ENCODE measurements at regions not wholly inside any gene's neighbourhood (a gene's known extent, or its start where the extent isn't known, plus 50 kb on each side); places are given as distances from the start of the nearest gene placed in this dataset.

GRCh38 chr2:45134014-45134413 lies 124.8 kb upstream of the SIX2 start:
- DNase-seq: no peak

GRCh38 chr2:45132551-45132950 lies 123.3 kb upstream of the SIX2 start:
- DNase-seq: no peak

DNA sequence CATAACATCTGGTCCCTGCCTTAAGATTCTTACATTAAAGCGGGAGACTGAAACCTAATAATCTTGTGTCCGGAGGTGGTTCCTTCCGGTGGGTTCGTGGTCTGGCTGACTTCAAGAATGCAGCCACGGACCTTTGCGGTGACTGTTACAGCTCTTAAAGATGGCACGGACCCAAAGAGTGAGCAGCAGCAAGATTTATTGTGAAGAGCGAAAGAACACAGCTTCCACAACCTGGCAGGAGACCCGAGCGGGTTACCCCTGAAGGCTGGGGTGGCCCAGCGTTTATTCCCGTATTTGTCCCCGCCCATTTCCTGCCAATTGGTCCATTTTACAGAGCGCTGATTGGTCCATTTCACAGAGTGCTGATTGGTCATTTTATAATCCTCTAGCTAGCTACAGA lies 122.3 kb upstream of the SIX2 start:
- no peak for DNase-seq

- DNase-seq: no peak
Observed at GRCh38 chr2:45130736-45131135, 121.5 kb upstream of the SIX2 start.

GRCh38 chr2:45128580-45128997 lies 119.3 kb upstream of the SIX2 start:
- DNase-seq: no peak

DNA sequence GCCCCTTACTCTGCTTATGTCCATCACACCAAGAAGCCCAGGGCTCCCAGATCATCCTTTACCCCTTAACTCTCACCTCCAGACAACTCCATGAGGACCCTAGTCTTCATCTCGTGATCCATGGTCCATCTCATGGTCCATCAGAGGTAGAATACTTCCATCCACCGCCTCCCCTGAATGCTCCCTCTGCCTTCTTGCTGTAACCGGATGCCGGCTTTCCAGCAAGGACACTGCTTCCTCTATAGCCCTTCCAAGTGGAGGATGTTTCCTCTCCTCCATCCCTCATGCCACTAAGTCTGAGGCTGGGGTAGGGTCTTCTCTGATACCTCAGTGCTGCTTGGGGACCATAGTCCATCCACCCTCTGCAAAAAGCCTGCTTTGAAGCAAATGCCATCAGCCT lies 118.6 kb upstream of the SIX2 start:
- no peak for DNase-seq

DNA sequence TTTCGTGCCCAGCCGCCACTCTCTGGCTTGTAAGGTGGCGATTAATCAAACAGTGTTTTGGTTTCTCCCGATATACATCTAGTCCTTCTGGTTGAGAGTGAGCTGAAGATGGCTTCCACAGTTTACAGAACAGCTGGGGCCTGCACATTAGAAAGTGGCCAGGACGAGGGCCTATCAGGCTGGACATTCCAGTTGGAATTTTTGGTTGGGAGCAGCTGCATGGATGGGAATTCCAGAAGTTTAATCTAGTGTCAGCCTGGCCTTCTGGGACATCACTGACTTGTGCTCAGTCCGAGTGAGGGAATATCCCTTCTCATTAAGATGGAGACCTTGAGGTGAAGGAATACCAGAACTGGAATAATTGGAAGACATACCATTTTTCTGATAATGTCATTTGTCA lies 118.1 kb upstream of the SIX2 start:
- DNase-seq: no peak

DNA sequence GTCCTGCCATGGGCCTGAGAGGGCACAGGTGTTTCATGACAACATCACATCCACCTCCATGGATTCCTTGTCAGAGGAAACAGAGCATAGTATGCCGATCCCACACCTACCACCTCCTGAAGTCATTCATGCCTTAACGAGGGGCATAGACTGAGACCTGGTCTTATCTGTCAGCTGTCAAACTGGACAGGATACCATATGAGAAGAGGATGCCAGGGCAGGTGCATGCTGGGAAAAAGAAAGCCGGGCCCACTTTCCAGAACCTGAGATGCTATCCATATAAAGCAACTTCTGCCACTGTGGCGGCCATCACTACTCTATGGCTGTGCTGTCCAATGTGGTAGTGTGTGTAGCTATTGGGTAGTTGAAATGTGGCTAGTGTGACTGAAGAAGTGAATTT lies 116.0 kb upstream of the SIX2 start:
- no peak for DNase-seq

DNA sequence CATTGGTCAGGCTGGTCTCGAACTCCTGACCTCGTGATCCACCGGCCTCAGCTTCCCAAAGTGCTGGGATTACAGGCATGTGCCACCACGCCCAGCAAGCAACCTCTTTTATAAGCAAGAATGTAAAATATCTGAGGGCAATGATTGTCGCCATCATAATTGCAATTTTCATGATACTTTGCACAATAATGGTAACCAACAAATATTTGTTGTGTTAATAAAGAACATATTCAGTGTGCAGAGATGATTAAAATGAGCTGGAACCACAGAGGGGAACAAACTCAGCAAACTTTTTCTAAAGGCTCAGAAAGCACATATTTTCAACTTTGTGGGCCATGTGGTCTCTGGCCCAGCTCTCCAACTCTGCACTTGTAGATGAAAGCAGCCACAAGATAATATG lies 115.2 kb upstream of the SIX2 start:
- DNase-seq: no peak

GRCh38 chr2:45123521-45124191 lies 114.4 kb upstream of the SIX2 start:
- no peak for DNase-seq

DNA sequence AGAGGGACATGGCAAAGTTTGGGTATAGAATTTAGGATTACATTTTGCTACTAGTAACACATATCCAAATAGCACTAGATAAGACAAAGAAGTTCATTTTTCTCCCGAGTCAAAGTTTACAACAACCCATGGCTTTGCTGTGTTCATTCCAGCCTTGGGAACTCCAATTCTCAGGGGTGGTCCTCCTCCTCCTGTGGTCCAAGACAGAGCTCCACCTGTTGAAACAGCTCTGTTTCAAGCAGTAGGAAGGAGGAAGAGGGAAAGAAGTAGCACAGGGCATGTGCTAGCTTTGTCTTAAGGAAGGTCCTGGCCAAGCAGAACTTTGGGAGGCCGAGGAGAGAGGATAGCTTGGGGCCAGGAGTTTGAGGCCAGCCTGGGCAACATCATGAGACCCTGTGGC lies 113.8 kb upstream of the SIX2 start:
- DNase-seq: no peak

DNA sequence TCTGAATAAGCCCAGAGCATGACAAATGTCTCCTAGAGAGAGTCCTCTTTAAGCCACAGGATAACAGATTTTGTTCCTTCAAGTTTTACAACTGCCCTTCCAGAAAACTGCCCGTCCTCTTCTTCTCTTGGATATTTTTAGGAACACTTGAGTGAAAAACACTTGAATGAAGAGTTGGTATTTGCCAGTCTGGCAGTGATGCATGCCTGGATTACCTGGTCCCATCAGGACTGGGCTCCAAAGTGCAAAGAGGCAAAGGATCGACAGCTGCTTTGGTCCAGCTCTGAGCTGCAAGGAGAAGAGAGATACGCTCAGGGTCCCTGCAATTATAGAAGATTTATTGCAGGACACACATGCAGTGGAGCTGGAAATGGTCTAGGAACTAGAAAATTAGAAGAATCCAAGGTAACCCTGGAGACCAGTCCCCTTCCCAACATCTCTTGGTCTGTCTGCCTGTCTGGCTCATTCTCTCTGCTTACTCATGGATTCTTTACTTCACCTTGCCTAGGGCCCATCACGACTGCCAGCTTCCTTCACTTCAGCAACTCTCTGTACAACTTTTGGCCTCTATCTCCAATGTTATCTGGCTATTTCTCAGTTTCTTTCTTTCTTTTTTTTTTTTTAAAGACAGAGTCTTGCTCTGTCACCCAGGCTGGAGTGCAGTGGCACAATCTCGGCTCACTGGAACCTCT lies 112.1 kb upstream of the SIX2 start:
- DNase-seq: no peak

DNA sequence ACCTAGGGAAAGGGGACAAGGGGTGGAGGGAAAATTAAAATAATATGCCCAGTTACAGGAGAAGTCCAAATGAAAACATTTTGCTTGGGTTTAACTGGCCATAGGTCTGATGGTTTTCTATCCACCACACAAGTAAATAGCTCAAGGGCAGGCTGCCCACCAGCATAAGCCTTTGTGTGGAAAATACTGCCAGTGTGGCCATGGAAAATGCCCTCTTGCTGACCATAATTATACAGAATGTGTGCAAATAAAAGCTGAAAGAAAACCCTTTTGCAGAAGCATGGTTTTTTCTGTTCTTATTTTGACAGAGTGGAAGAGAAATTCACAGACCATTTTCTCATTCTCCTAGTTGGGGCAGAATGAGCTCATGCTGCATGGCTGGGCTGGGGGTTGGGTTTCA lies 111.3 kb upstream of the SIX2 start:
- no peak for DNase-seq

DNA sequence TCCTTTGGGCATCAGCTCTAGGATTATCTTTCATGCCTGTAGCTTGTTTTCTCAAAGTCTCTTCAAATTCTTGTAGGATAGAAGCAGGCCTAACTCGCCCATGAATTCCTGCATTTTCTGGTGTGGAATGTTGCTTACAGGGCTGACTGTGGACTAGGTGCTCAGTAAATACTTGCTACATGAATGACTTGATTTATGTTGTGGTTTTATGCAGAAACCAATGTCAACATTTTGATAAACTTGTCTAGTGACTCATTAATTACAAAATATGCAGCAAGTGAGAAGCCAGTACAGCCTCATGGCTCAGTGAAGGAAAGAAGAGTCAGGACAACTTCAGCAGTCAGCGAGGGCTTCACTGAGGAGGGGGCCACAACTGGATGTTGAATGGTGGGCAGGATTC lies 110.6 kb upstream of the SIX2 start:
- DNase-seq: no peak

DNA sequence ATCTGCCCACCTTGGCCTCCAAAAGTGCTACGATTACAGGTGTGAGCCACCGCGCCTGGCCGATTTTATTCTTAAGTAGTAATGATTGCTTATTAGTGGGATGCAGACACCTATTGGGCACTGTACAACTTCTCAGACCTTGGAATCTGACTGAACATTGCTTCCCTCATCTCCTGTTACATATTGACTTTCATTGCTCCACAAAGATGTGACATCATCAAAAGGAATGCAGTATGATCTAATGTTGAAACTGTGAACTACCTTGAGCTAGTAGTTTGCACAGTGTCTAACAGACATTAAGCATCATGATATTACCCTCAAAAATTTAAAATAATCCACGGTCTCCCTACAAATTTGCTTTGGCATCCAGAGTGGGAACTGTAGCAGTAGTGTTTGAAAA lies 109.8 kb upstream of the SIX2 start:
- DNase-seq: no peak

DNA sequence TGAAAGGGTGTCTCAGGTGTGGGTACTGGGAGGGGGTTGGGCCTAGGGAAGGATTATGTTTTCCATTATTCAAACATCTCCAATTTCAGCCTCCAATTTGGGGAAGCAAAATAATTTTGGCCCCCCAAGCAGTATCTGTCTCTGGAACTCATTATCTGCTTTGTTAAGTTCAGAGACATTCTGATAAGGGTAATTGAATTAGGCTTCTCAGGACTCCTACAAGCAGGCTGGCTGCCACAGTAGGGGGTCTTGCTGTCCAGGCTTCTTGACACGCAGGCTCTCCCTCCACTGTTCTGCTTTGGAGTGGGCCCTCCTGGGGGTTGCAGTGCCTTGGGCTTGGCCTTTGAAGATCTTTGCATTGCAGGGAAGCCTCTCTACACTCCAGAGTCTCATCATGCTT lies 108.1 kb upstream of the SIX2 start:
- no peak for DNase-seq

DNA sequence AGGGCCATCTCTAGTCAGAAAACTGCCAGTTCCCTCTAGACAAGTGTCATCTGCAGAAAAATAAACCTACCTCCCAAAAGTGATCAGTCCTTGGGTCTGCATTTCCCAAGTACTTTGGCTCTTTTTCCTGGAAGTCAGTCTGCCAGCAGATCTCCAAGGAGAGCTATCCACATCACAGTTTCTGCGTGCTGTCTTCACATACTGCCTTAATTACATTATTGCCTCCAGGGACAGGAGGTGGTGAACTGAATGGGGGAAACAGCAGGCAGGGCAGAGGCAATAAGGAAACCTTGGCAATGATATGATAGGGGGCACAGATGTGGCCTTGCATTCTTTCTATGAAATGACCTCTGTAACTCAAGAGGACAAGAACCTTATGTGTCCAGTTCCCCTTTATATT lies 105.9 kb upstream of the SIX2 start:
- no peak for DNase-seq

DNA sequence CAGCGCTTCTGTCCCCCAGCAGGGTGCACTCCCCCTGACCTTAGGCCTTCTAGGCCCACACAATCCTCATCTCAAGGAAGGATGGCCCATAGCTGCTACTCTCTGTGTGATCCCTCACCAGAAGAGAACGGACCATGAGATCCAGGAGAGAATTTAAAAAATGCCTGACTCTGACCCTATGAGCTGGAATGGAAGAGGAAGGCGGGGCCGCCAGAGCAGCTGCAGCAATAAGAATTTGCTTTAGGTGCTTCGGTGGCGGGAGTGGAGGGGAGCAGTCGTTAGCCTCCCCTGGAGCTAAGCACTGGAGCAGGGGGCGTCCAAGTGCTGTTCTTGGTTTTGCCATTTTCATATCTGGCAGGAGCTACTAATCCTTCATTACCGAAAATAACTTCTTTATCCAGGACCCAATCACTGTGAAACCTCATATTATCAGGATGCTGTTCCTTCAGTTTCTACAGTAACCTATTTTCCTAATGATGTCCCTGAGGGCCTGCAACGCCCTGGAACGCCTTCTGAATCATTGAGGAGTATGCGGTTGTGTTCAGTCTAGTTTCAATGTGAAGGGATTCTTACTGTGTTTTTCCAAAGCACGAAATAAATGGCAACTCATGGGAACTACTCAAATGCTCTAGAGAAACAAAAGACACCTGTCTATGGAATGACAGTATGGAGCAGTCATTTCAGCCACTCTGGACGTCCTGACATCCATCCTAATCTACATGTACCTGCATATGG lies 105.1 kb upstream of the SIX2 start:
- no peak for DNase-seq

GRCh38 chr2:45112750-45113149 lies 103.5 kb upstream of the SIX2 start:
- DNase-seq: no peak

- DNase-seq: no peak
Observed at GRCh38 chr2:45105050-45105582, 95.9 kb upstream of the SIX2 start.

DNA sequence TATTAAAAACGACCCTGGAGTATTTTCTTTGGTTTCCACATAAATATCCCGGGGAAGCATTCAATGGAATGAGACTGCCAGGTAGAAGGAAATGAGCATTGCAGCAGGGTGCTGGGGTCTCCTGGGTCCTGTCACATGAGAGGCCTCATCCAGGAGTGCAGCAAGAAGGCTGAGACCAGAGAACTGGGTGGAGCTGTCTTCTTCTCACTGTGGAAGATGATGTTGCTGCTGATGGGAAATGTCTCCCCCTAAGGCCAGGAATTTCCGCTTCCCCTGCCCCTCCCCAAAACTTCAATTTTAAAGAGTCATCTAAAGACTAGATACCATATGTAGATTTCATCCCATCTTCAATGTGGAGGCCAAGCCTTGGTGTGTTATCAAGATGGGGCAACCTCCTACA lies 95.2 kb upstream of the SIX2 start:
- DNase-seq: no peak

GRCh38 chr2:45103351-45104345 lies 94.4 kb upstream of the SIX2 start:
- no peak for DNase-seq
